HEK293 (cell line): ENCODE measurements at regions not wholly inside any gene's neighbourhood (a gene's known extent, or its start where the extent isn't known, plus 50 kb on each side); places are given as distances from the start of the nearest gene placed in this dataset.

Source experiments
- YY1 ChIP-seq: fragments of 450-650 bp; formaldehyde crosslinking; IDR thresholded peaks from 2 replicates; pipeline ENCODE4 v1.5.1; 2018; ENCODE audit warnings: missing biosample characterization, missing genetic modification characterization
- ZFHX2 ChIP-seq: fragments of 450-650 bp; formaldehyde crosslinking; conservative IDR thresholded peaks from 2 replicates; pipeline ENCODE4 v1.5.1; 2016; ENCODE audit warnings: missing biosample characterization, missing genetic modification characterization
- ZNF132 ChIP-seq: fragments of 450-650 bp; formaldehyde crosslinking; IDR thresholded peaks from 2 replicates; pipeline ENCODE4 v1.5.1; 2017; ENCODE audit warnings: missing biosample characterization, missing genetic modification characterization, borderline replicate concordance
- ZNF169 ChIP-seq: fragments of 450-650 bp; formaldehyde crosslinking; IDR thresholded peaks from 2 replicates; pipeline ENCODE4 v1.5.1; 2016; ENCODE audit warnings: missing biosample characterization, missing genetic modification characterization
- TF ChIP-seq, protein P1 (sequence below): fragments of 450-650 bp; formaldehyde crosslinking; IDR thresholded peaks from 2 replicates; pipeline ENCODE4 v1.5.1; 2016; ENCODE audit warnings: missing biosample characterization, missing genetic modification characterization
- TF ChIP-seq, protein P2 (sequence below): fragments of 450-650 bp; formaldehyde crosslinking; IDR thresholded peaks from 2 replicates; pipeline ENCODE4 v1.5.1; 2016; ENCODE audit warnings: missing biosample characterization, missing genetic modification characterization
- TF ChIP-seq, protein P3 (sequence below): fragments of 450-650 bp; formaldehyde crosslinking; IDR thresholded peaks from 2 replicates; pipeline ENCODE4 v1.5.1; 2016; ENCODE audit warnings: missing biosample characterization, missing genetic modification characterization, low read depth

DNA sequence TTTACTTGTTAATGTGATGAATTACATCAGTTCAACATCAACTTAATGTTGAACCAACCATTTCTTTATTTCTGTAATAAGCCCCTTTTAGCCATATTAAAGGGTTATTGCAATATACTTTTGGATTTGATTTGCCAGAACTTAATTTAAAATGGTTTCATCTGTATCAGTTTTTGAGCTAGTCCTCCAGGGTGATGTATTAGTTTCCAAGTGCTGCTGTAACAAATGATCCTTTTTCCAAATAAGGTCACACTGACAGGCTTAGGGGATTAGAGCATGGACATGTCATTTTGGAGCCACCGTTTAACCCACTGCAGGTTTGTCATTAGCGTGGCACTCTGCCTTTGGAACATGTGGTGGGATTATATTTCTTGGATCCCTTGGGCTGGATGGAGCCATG lies 244.8 kb upstream of the PLPP4 start:
- TF ChIP-seq ZNF132 (no peak), ZFHX2 (tag by site-specific recombination) (no peak), ZNF169 (no peak), YY1 (no peak)
- TF ChIP-seq, protein P1, sequence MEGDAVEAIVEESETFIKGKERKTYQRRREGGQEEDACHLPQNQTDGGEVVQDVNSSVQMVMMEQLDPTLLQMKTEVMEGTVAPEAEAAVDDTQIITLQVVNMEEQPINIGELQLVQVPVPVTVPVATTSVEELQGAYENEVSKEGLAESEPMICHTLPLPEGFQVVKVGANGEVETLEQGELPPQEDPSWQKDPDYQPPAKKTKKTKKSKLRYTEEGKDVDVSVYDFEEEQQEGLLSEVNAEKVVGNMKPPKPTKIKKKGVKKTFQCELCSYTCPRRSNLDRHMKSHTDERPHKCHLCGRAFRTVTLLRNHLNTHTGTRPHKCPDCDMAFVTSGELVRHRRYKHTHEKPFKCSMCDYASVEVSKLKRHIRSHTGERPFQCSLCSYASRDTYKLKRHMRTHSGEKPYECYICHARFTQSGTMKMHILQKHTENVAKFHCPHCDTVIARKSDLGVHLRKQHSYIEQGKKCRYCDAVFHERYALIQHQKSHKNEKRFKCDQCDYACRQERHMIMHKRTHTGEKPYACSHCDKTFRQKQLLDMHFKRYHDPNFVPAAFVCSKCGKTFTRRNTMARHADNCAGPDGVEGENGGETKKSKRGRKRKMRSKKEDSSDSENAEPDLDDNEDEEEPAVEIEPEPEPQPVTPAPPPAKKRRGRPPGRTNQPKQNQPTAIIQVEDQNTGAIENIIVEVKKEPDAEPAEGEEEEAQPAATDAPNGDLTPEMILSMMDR (tag by site-specific recombination), result no peak
- TF ChIP-seq, protein P2, sequence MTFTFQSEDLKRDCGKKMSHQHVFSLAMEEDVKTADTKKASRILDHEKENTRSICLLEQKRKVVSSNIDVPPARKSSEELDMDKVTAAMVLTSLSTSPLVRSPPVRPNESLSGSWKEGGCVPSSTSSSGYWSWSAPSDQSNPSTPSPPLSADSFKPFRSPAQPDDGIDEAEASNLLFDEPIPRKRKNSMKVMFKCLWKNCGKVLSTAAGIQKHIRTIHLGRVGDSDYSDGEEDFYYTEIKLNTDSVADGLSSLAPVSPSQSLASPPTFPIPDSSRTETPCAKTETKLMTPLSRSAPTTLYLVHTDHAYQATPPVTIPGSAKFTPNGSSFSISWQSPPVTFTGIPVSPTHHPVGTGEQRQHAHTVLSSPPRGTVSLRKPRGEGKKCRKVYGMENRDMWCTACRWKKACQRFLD (tag by site-specific recombination), result no peak
- TF ChIP-seq, protein P3, sequence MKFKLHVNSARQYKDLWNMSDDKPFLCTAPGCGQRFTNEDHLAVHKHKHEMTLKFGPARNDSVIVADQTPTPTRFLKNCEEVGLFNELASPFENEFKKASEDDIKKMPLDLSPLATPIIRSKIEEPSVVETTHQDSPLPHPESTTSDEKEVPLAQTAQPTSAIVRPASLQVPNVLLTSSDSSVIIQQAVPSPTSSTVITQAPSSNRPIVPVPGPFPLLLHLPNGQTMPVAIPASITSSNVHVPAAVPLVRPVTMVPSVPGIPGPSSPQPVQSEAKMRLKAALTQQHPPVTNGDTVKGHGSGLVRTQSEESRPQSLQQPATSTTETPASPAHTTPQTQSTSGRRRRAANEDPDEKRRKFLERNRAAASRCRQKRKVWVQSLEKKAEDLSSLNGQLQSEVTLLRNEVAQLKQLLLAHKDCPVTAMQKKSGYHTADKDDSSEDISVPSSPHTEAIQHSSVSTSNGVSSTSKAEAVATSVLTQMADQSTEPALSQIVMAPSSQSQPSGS, result no peak
